ENCODE measurements at regions not wholly inside any gene's neighbourhood (a gene's known extent, or its start where the extent isn't known, plus 50 kb on each side); places are given as distances from the start of the nearest gene placed in this dataset.

- DNase-seq (ENCODE audit: low spot score): no peak
- ATAC-seq (ENCODE audit: low FRiP score): no peak
- TF ChIP-seq, protein P1, sequence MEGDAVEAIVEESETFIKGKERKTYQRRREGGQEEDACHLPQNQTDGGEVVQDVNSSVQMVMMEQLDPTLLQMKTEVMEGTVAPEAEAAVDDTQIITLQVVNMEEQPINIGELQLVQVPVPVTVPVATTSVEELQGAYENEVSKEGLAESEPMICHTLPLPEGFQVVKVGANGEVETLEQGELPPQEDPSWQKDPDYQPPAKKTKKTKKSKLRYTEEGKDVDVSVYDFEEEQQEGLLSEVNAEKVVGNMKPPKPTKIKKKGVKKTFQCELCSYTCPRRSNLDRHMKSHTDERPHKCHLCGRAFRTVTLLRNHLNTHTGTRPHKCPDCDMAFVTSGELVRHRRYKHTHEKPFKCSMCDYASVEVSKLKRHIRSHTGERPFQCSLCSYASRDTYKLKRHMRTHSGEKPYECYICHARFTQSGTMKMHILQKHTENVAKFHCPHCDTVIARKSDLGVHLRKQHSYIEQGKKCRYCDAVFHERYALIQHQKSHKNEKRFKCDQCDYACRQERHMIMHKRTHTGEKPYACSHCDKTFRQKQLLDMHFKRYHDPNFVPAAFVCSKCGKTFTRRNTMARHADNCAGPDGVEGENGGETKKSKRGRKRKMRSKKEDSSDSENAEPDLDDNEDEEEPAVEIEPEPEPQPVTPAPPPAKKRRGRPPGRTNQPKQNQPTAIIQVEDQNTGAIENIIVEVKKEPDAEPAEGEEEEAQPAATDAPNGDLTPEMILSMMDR (IDR thresholded peaks at IDR 0.05): no peak
Measured at GRCh38 chr20:60073086-60073485, 114.9 kb downstream of the CDH26 start.

- DNase-seq (ENCODE audit: low spot score) (no peak), ATAC-seq (ENCODE audit: low FRiP score) (no peak)
- TF ChIP-seq, protein P1 (IDR thresholded peaks at IDR 0.05): no peak
Measured at GRCh38 chr20:60073504-60073903, 115.3 kb downstream of the CDH26 start.

DNA sequence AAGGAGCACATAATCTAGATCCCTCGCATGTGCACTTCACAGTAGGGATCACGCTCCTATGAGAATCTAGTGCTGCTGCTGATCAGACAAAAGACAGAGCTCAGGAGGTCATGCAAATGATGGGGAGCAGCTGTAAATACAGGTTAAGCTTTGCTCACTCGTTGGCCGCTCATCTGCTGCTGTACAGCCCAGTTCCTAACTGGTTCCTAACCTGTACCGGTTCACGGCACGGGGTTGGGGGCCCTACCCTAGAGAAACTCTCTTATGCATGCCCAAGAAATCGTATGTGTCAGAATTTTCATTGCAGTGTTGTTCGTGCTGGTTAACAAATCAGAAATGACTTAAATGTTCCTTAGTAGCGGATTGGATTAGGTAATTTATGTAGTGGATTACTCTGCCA, 116.1 kb downstream of the CDH26 start:
- ATAC-seq (ENCODE audit: low FRiP score) (no peak), DNase-seq (ENCODE audit: low spot score) (no peak)
- TF ChIP-seq, protein P1 (IDR thresholded peaks at IDR 0.05): no peak

DNA sequence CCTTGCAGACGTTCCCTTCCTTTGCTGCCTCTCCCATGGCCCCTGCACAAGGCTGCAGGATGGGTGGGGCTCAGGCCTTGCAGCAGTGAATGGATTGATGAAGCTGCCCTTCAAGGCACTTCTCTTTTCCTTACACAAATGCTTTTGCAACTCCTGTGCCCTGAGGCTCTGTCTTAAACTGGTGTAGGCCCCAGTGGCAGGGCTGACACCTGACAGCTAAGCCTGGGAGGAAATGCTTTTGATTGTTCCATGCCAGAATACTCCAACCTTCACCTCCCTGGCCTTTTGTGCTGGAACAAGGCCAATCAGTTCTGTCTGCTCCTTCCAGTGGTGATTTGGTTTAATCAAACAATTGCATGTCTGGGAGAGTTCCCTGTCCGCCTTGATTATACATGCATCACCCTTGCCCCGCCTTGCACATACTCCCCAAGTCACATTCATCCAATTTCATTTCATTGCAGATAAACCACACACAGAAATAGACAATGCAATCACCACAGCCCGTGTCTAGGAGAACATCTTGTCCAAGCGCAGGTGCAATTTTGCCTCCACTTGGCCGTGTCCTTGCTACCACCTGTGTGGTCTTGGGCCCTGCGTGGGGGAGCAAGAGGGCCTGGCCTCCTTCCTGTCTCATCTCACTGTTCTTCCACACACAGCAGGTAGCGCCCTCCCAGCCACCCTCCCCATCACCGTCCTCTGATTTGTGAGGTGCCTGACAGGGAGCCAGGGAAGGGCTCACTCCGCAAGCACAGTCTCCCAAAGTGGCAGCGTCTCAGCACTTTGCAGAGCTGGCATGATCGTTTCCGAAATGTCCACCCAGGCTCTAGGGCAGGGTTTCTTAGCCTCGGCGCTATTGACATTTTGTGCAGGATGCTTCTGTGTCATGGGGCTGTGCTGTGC, 120.4 kb downstream of the CDH26 start:
- DNase-seq (ENCODE audit: low spot score) (no peak), ATAC-seq (ENCODE audit: low FRiP score) (no peak)
- TF ChIP-seq, protein P1 (IDR thresholded peaks at IDR 0.05): no peak

DNA sequence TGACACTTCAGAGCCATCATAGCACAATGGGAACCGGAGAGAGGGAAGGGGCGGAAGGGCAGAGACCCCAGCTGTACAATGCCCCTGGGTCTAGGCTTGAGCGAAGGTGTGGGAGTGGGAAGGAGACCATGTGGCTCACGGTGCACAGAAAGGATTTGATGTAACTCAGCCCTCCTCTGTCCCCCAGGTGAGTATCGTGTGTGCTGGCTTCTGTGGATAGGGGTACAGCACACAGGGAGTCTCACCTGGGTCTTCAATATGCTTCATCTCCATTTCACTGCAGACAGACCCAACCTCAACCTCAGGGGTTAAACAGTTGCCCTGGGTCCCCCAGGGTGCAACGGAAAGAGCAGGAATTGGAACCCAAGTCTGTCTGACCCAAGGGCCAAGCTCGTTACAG, 122.2 kb downstream of the CDH26 start:
- ATAC-seq (ENCODE audit: low FRiP score) (no peak), DNase-seq (ENCODE audit: low spot score) (no peak)
- TF ChIP-seq, protein P1 (IDR thresholded peaks at IDR 0.05): no peak

GRCh38 chr20:60085551-60086132, 127.4 kb downstream of the CDH26 start:
- TF ChIP-seq, protein P1 (IDR thresholded peaks at IDR 0.05): no peak
- no peak for ATAC-seq (ENCODE audit: low FRiP score)
- no peak for DNase-seq (ENCODE audit: low spot score)
